NCI-H748 (cell line): ENCODE measurements at regions not wholly inside any gene's neighbourhood (a gene's known extent, or its start where the extent isn't known, plus 50 kb on each side); places are given as distances from the start of the nearest gene placed in this dataset.
"Not testable (repeated sequence)": the region's sequence is repeated elsewhere in the genome, so short reads cannot be mapped to it uniquely, and the experiment has no call there.

ENCODE experiments used
- DNase-seq: peaks from one replicate; lab custom pipeline; 2025; ENCODE audit not compliant: unreplicated experiment; lab: John Stamatoyannopoulos, UW

DNA sequence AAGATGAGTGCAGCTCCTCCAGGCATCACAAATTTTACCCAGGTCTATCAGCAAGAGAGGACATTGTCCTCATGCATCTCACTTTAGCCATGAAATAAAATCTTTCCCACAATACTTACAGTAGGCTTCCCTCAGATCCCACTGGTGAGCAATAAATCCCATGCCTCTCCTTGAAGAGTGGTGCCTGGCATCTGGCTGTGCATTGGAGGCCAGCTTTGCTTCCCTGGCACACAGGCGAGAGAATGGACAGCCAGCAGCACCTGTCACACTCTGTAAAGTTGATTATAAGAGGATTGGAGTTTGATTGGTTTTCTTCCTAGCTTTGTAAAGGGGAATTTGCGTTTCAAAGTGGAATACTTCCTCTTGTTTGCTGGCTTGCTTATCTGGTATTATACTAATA is 1153.9 kb downstream of the AACS start:
- no peak for DNase-seq

DNA sequence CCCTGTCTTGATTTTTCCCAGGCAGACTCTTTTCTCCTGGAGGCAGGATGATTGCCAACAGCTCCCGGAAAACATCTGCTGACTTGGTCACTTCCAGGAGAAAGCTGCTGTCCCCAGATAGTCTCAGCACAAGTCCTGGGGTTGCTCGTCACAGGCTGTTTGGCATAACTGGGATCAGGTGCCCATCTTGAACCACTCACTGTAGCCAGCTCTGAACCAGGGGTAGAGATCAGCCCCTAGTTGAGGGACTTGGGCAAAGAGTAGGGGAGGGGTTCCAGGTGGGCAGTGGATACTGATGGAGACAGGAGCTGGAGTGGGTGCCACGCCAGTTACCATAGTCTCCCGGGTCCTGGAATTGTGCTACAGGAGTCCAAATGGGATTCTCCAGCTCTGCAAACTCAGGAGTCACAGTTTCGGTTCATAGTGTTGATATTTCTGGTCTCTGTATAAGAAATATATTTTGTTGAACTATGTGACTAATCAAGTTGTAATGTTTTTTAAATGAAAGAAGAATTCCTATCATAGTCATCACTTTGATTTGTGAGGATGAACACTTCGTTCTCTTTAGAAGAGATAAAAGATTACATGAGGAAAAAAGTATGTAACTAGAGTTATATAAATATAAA is 1154.5 kb downstream of the AACS start:
- no peak for DNase-seq

DNA sequence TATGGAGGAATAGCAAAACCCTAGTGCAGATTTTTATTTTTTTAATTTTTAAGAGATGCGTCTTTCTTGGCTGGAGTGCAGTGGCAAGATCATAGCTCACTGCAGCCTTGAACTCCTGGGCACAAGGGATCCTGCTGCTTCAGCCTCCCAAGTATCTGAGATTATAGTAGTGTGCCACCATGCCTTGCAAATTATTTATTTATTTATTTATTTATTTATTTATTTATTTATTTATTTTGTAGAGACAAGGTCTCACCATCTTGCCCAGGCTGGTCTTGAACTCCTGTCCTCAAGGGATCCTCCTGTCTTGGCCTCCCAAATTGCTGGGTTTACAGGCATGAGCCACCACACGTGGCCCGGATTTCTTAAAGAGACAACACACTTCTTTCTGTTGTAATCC is 1158.8 kb downstream of the AACS start:
- no peak for DNase-seq

DNA sequence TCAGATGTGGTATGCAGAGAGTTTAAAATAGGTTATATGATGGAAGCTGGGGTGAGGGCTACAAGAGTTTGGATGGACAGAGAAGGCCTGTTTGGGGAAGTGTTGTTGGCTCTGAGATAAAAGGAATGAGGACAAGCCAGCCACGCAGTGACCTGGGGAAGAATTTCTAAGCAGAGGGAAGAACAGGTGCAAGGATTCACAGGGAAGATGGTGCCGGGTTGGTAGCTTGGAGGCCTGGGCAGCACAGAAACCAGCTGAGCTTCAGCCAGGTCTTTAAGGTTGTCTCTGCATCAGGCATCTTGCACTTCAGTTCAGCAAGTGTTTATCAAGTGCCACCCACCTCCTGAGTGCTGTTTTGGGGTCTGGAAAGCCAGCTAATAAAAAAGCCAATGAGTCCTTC is 1163.7 kb downstream of the AACS start:
- DNase-seq = no peak

DNA sequence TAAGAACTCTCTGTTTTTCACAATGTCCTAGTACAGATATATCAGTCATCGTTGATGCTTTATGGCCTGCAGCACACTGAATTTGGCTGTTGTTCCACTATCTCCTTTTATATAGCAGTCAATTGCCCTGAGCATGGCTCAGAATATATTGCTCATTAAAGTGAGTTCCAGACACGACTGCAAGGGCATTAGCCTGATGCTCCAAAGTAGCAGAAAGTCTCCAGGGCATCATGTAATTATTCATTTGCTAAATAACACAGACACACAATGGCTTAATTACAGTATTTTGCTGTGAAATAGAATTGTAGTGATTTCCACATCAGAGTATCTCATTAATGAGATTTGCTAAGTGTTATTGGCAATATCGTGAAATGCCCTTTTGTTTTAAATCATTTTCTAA is 1167.5 kb downstream of the AACS start:
- DNase-seq = no peak

DNA sequence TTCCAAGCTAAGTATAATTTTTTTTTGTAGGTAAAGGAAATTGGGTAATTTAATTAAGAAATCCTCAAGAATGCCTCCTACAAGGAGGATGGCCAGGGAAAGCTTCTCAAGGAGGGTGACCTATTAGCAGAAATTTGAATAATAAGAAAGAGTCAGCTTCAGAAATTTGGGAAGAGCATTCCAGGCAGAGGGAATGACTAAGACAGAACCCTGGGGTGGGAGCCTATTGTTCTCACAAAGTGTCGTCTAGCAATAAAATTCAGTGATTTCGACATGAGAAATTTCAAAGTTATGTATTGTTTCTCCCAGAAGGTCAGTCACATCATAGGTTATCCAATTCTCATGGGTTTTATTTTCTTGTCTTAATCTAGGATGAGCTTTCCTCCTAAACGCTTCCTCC is 1168.4 kb downstream of the AACS start:
- DNase-seq = no peak

DNA sequence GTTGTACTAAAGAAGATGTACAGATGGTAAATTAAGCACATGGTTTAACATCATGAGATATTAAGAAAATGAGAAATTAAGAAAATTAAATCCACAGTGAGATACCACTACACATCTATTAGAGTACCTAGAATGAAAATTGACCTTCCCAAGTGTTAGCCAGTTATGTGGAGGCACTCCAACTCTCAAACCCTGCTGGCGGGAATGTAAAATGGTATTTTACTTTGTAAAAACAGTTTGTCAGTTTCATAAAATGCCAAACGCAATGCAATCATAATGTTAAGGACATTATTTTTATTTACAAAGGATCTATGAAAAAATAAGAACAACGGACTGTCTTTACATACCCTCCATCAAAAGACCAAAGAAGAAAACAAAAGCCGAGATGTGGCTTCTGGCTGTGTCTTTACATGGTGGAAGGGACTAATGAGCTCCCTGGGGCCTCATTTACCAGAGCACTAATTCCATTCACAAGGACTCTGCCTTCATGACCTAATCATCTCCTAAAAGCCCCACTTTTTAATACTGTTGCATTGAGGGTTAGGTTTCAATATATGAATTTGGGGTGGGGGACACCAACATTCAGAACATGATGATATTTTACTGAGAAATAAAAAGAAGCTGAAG is 1178.7 kb downstream of the AACS start:
- no peak for DNase-seq

DNA sequence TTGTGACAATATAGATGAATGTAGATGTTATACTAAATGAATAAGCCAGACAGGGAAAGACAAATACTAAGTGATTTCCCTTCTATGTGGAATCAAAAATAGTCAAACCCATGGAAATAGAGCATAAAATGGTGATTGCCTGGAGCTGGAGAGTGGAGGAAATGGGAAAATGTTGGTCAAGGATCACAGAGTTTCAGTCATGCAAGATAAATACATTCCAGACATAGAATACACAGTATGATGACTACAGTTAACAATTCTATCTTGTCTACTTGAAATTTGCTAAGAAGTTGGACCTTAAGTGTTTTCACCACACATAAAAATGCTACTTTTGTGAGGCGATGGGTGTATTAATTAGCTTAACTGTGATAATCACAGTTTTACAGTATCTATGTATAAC is 1182.7 kb downstream of the AACS start:
- no peak for DNase-seq

DNA sequence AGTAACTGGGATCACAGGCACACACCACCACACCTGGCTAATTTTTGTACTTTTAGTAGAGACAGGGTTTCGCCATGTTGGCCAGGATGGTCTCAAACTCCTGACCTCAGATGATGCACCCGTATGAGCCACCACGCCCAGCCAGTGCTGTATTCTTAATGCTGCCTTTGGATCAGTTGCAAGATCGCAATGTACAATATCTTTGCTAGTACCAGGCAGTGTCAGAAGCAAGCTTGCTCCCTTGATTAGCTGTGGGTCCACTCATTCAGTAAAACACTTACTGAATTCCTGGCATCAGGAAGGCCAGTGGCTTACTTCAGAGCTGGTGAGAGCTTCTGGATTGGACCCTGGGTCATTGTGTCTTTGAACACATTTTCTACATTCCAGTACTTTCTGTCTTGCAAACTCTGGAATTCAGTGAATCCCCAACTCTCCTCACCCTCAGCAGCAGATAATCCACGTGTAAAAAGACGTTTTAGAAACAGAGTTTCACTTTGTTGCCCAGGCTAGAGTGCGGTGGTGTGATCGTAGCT is 1183.7 kb downstream of the AACS start:
- no peak for DNase-seq

DNA sequence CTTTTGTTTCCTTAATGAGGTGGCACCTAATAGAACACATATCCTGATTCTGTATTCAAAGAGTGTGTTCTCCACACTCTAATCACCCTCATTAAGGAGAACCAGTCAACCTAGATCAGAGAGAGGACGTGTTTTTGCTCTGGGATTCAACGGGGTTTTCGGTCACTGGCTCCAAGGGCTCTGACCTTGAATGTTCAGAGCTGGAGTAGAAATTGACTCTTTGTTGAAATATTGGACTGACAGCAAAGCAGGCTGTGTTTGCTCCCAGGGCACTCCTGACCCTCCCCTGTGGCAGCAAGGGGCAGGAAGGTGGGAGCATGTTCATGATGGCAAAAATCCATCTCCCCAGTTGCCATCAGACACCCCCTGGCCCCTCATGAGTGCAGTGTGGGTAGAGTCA is 1193.0 kb downstream of the AACS start:
- no peak for DNase-seq

DNA sequence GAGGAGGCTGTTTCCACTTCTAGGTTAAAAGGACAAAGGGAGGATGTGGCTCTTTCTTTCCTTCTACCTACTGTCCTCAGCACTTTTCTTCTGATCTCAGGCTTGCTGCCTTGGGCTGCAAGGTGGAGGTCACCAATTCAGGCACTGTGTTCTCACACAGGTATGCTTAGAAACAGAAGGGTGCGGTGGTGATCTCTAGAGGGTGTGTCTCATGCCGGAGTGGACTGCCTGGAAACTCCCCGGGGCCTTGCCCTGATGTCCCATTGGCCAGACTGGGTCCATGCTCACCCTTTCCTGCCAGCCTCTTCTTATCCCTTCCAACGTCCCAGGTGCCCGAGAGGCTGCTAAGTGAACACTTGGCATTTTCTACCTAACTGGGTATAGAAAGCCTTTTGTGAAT is 1197.6 kb downstream of the AACS start:
- no peak for DNase-seq

DNA sequence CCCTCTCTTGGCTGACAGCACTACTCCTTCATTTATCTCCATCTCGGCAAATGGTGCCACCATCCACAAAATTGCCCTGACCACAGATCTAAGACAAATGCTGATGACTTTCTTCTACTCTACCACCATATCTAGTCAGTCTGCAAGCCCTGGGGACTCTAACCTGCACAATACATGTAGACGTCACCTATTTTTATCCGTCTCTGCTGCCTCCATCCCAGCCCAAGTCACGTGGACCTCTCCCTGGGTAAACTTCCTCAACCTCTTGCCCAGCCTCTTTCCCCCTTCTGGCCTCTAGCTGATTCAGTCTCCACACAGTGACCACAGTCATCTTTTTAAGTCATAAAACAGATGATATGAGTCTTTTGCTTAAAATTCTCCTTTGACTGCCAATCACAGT is 1203.0 kb downstream of the AACS start:
- DNase-seq = no peak

DNA sequence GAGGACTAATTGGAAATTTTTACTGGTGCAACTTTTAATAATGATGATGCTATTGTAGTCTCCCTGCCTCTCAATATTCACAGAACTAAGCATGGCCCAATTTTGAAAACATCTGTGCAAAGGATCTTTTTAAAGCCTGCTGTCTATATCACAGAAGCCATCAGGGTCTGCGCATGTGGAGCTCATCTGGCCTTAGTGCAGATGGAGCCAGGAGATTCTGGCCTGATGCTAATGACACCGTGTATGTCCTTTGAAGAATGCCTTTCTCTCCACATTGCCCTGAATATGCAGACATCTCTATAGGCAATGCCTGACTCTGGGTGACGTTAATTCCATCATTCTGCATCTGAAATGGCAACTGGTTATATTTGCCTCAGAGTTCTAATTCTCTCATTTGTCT is 1205.9 kb downstream of the AACS start:
- no peak for DNase-seq

DNA sequence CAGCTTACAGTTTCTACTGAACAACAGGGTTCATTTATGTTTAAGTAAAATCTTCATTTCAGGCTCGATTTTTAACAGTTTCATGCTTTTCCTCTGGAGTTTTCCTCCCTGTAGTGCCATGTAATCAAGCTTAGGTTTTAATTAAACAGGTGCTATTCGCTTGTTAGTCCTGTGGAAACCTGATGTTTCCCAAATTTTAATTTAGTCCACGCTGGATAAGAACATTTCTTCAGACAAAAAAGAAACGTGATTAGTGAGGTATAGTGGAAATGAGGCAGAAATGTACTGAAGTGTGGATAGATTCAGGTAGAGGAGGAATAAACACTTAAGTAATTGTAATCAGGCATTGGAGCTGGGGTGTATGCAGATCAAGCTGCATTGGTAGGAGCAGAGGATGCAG is 1217.5 kb downstream of the AACS start:
- no peak for DNase-seq

DNA sequence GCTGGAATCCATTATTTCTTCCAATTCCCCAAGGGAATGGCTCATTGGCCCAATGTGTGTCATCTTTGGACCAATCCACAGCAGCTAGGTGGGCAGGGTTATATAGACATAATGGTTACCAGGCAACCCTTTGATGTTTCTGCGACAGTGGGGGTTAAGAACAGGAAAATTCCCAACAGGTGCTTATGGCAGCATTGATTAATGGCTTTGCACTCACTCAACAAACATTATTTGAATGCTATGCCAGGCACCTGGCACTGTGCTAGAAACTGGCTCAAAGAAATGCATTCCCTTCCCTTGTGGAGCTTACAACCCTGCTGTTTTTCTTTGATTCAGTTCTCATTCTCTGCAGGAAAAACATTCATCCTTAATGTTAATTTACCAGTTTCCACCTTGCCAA is 1221.0 kb downstream of the AACS start:
- peak; percentile 99 for DNase-seq

DNA sequence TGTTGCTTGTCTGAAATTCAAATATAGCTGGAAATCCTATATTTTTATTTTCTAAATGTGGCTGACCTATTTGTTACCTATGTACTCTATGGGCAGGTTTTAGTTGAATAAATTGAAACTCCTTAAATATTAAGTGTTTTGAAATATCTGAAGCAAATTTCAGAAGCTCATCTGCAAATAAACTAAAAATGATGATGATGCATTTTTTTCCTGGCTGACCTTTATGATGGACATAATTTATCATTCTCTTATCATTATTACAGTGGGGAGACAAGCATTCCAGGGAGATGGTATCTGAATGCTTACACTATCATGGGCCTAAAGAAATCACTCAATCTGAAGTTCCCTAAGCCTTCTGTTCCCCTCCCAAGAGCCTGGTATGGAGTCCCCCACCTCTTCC is 1225.2 kb downstream of the AACS start:
- DNase-seq = no peak

DNA sequence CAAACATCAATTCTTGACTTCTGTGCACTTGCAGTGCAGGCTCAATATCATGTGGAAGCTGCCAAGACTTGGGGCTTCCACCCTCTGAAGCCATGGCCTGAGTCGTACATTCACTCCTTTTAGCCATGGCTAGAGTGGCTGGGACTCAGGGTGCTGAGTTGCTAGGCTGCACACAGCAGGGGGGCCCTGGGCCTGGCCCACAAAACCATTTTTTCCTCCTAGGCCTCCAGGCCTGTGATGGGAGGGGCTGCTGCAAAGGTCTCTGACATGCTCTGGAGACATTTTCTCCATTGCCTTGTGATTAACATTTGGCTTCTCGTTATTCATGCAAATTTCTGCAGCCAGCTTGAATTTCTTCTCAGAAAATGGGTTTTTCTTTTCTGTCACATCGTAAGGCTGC is 1226.8 kb downstream of the AACS start:
- DNase-seq = not testable (repeated sequence)

DNA sequence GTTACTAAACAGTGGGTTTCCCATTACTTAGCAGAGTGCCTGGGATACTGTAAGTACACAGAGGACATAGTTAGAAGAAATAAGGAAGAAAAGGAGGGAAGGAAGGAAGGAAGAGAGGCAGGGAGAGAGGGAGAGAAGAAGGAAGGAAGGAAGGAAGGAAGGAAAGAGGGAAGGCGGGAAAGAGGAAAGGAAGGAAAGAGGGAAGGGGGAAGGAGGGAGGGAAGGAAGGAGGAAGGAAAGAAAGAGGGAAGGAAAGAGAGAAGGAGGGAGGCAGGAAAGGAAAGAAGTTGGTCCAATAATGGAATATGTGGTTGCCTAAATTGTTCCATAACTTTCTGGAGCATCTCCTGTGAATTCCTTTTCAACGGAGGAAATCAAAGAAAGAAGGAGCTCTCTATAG is 1230.4 kb downstream of the AACS start:
- no peak for DNase-seq

DNA sequence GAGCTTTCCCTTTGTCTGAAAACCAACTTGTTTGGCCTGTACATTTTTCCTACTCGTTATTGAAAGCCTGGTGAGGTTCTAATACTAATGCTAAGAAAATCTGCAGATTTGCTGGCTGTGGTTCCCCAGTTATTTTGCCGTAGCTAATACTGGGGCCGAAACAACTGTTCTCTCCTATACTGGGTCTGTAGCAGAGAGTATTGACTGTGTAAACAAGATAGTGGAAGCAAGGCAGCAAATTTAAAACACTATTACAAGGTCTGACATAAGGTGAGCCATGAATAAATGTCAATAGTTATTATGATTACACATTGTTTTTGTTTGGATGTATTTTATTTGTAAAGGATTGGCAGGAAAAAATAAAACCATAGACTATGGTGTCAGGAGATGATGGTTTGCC is 1244.0 kb downstream of the AACS start:
- no peak for DNase-seq

DNA sequence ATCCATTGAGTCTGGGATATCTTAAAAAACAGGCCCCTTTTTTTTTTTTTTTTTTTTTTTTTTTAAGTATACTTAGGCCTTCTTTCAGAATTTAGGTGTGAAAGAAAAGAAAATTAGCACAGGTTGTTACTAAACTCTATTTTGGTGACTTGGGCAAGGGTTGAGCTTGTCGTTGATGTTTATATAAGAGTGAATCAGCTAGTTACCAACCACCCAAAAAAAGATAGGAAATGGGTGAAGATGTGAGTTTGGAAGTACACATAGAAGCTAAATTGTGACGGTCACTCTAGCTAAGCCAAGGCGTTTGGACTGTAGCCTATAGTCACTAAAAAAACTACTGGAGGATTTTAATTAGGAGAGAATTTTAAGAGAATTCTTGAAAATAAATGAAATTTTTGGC is 1247.2 kb downstream of the AACS start:
- DNase-seq = no peak

DNA sequence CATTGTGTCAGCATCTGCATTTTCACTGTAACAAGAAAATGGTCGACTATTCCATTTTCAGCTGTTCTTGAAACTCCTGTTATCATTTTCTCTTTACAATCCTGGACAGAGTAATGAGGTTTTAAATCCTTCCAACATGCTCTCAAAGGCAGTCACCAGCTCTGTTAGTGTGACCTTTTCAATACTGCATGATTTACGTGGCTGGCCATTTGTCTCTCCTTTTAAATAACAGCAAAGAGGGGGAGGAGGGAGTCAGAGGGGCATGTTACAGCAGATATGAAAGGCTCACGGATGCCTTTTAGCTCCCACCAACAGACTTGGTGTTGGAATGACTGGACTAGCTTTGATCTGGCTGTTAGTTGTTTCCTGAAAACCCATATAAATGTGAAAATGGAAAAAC is 1251.2 kb downstream of the AACS start:
- DNase-seq = no peak

DNA sequence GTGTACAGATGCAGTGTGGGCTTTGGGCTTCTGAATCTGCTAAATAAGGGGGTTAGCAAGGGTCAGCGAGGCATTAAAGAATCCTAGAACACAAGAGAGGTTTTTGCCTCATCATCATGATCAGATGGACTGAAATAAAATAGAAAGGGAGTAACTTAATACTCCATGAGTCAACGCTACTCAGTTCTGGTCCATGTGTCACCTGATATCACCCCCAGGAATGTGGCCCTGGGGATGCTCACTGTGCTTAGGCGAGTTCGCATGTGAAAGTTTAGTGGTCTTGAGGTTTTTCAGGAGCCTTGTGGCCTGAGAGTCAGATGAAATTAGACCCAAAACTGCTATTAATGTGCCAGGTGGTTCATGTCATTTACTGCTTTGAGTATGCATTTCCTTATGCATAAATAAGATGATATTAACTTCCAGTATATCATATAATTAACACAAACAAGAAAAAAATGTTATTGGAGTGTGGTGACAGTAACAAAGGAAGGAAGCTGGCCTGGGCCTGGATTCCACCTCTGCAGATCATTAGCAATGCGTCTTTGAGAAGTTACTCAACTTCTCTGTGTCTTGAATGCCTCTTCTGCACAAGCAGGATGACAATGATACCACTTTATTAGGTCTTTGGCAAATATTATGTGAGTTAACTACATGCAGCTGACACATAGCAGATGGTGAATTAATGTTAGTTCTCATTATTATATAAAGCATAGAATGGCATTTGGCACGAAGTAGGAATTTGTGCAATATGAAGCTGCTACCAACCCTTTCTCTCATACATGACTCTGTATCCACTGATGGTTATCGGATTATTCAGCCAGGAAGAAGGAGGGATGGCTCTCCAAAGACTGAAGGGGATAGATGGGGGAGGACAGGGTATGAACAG is 1272.6 kb downstream of the AACS start:
- DNase-seq = no peak
